ENCODE measurements at regions not wholly inside any gene's neighbourhood (a gene's known extent, or its start where the extent isn't known, plus 50 kb on each side); places are given as distances from the start of the nearest gene placed in this dataset.
A peak's percentile ranks its signal among the peaks of the same experiment; 100 is the strongest.

DNA sequence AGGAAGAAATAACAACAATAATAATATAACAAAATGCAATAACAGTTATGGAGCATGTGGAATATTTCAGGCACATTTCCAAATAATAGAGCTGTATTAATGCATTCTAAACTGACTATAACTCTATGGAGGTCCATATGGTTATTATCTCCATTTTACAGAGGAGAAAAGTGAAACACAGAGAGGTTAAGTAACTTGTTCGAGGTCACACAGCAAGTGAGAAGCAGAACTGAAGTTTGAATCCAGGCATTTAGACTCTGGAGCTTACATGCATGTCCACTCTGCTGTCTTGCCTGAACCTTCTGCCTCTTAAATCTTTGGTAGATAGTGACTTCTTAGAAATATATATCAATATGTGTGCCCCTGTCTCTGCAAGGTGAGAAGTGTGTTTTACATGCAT is 350.8 kb downstream of the GADD45G start:
- Histone ChIP-seq H3K4me3 (no peak overlapping the region), H3K27ac (no peak overlapping the region), H3K36me3 (no peaks in the 10 kb centered on the region), H3K4me1 (no peaks in the 10 kb centered on the region), H3K27me3 (no peaks in the 10 kb centered on the region), H3K9me3 (no peaks in the 10 kb centered on the region)
- TF ChIP-seq, protein P1, sequence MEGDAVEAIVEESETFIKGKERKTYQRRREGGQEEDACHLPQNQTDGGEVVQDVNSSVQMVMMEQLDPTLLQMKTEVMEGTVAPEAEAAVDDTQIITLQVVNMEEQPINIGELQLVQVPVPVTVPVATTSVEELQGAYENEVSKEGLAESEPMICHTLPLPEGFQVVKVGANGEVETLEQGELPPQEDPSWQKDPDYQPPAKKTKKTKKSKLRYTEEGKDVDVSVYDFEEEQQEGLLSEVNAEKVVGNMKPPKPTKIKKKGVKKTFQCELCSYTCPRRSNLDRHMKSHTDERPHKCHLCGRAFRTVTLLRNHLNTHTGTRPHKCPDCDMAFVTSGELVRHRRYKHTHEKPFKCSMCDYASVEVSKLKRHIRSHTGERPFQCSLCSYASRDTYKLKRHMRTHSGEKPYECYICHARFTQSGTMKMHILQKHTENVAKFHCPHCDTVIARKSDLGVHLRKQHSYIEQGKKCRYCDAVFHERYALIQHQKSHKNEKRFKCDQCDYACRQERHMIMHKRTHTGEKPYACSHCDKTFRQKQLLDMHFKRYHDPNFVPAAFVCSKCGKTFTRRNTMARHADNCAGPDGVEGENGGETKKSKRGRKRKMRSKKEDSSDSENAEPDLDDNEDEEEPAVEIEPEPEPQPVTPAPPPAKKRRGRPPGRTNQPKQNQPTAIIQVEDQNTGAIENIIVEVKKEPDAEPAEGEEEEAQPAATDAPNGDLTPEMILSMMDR (IDR thresholded peaks at IDR 0.05), result no peak
- TF ChIP-seq POLR2AphosphoS5 (IDR thresholded peaks at IDR 0.05) (no peak), POLR2A (IDR thresholded peaks at IDR 0.05) (no peak)
- intact Hi-C loops (cut with DNase I; ENCODE audit: low total_unique reads), result no loop called here
- no peak for DNase-seq (ENCODE audit: low spot score in 2 of 2)

GRCh38 chr9:89956331-89956730 is 351.5 kb downstream of the GADD45G start:
- DNase-seq (ENCODE audit: low spot score in 2 of 2), result no peak
- Histone ChIP-seq H3K9me3 (no peaks in the 10 kb centered on the region), H3K27me3 (no peaks in the 10 kb centered on the region), H3K36me3 (no peaks in the 10 kb centered on the region), H3K27ac (no peak overlapping the region), H3K4me1 (no peaks in the 10 kb centered on the region), H3K4me3 (no peak overlapping the region)
- intact Hi-C loops (cut with DNase I; ENCODE audit: low total_unique reads), result no loop called here
- TF ChIP-seq POLR2A (IDR thresholded peaks at IDR 0.05) (no peak), POLR2AphosphoS5 (IDR thresholded peaks at IDR 0.05) (no peak)

DNA sequence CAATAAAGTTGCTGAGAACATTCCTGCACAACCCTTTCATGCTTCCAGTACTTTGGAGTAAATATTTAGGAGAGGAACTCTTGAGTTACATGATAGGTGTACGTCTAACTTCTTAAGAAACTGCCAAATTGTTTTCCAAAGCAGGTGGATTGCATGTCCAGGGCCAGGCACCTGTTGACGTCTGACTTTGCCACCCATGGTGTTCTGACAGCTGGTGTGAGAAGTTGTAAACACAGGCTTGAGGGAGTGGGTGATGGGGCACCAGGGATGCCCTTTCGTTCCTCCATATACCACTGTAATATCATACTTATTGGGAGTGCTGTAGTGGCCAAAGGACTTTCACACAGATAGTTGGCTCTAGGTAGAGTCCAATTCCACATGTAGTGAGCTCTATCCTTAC is 352.1 kb downstream of the GADD45G start:
- TF ChIP-seq, protein P1 (IDR thresholded peaks at IDR 0.05), result no peak
- TF ChIP-seq POLR2A (IDR thresholded peaks at IDR 0.05) (no peak), POLR2AphosphoS5 (IDR thresholded peaks at IDR 0.05) (no peak)
- no peaks in the 10 kb centered on the region for H3K36me3 ChIP-seq
- intact Hi-C loops (cut with DNase I; ENCODE audit: low total_unique reads), result no loop called here
- no peaks in the 10 kb centered on the region for H3K27me3 ChIP-seq
- no peaks in the 10 kb centered on the region for H3K4me1 ChIP-seq
- no peak for DNase-seq (ENCODE audit: low spot score in 2 of 2)
- H3K9me3 ChIP-seq, result no peaks in the 10 kb centered on the region
- no peak overlapping the region for H3K27ac ChIP-seq
- H3K4me3 ChIP-seq, result no peak overlapping the region

DNA sequence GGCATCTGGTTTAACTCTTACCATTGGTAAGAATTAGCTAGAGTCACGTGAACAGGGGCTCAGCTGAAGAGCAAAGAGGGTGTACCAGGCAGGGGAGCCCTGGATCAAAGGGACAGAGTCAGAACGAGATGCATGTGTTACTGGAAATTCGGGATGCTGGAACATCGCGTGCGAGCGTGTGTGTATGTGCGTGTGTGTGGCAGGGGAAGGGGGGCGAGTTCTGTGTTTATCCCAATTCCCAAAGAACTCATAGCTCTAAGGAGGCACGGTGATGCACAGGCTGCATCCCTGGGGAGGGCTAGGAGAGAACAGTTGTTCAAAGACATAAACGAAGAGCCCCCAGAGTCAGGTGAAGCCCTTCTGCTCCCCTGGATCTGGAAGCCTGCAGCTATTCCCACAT is 353.3 kb downstream of the GADD45G start:
- no peaks in the 10 kb centered on the region for H3K36me3 ChIP-seq
- TF ChIP-seq POLR2A (IDR thresholded peaks at IDR 0.05), result no peak
- TF ChIP-seq POLR2AphosphoS5 (IDR thresholded peaks at IDR 0.05), result no peak
- TF ChIP-seq, protein P1 (IDR thresholded peaks at IDR 0.05), result no peak
- no peak overlapping the region for H3K4me3 ChIP-seq
- H3K4me1 ChIP-seq, result no peaks in the 10 kb centered on the region
- no peaks in the 10 kb centered on the region for H3K27me3 ChIP-seq
- H3K27ac ChIP-seq, result no peak overlapping the region
- H3K9me3 ChIP-seq, result no peaks in the 10 kb centered on the region
- DNase-seq (ENCODE audit: low spot score in 2 of 2), result no peak
- intact Hi-C loops (cut with DNase I; ENCODE audit: low total_unique reads), result no loop called here

- TF ChIP-seq POLR2A (IDR thresholded peaks at IDR 0.05), result no peak
- TF ChIP-seq POLR2AphosphoS5 (IDR thresholded peaks at IDR 0.05), result no peak
- TF ChIP-seq, protein P1 (IDR thresholded peaks at IDR 0.05), result no peak
- intact Hi-C loops (cut with DNase I; ENCODE audit: low total_unique reads), result loop anchor here (2.0 kb wide), 1 partner anchor 63 kb away; no protein-coding TSS in a partner anchor
These were observed 357.0 kb downstream of the GADD45G start for GRCh38 chr9:89961616-89962341.

More at GRCh38 chr9:89961616-89962341, 357.0 kb downstream of the GADD45G start:
- Histone ChIP-seq H3K27ac (no peak overlapping the region), H3K4me1 (no peaks in the 10 kb centered on the region), H3K36me3 (no peaks in the 10 kb centered on the region), H3K9me3 (no peaks in the 10 kb centered on the region), H3K4me3 (peak overlapping the region in 2 of 3 donors; percentile 2 to 9), H3K27me3 (no peaks in the 10 kb centered on the region)
- no peak for DNase-seq (ENCODE audit: low spot score in 2 of 2)

All from breast epithelium (tissue), 4 donors.